GM13976 (cell line): ENCODE measurements at regions not wholly inside any gene's neighbourhood (a gene's known extent, or its start where the extent isn't known, plus 50 kb on each side); places are given as distances from the start of the nearest gene placed in this dataset.

Source experiments
- DNase-seq: peaks from one replicate; pipeline ENCODE4 v3.0.0; 2012; ENCODE audit warnings: low spot score
- CTCF ChIP-seq: IDR thresholded peaks from 2 replicates; pipeline ENCODE4 v1.5.1; 2012; ENCODE audit warnings: borderline replicate concordance, mild to moderate bottlenecking; ENCODE audit not compliant: insufficient read depth; ENCODE audit errors: extremely low read depth, missing control alignments, control extremely low read depth
- in situ Hi-C: fragments of 300-500 bp; cut with MboI; formaldehyde crosslinking; loops from one replicate; pipeline ENCODE4 v1.12.0; 2022; ENCODE audit warnings: low sequenced_read_pairs, mixed read lengths, inconsistent platforms; ENCODE audit not compliant: unreplicated experiment

- in situ Hi-C loops: no loop called here
- no peak for TF ChIP-seq CTCF
- no peak for DNase-seq
Observed at GRCh38 chr22:48051796-48052620, 1289.6 kb downstream of the TBC1D22A start.

GRCh38 chr22:48050836-48051235 is 1288.4 kb downstream of the TBC1D22A start:
- in situ Hi-C loops: no loop called here
- TF ChIP-seq CTCF: no peak
- DNase-seq: no peak

- DNase-seq: no peak
- in situ Hi-C loops: no loop called here
- TF ChIP-seq CTCF: no peak
Observed at GRCh38 chr22:48049116-48049515, 1286.7 kb downstream of the TBC1D22A start.

- DNase-seq: no peak
- no peak for TF ChIP-seq CTCF
- in situ Hi-C loops: no loop called here
Observed at GRCh38 chr22:48047722-48048500, 1285.5 kb downstream of the TBC1D22A start.

GRCh38 chr22:48045369-48045768 is 1282.9 kb downstream of the TBC1D22A start:
- DNase-seq: peak; percentile 46
- in situ Hi-C loops: no loop called here
- no peak for TF ChIP-seq CTCF

GRCh38 chr22:48044487-48045060 is 1282.1 kb downstream of the TBC1D22A start:
- in situ Hi-C loops: no loop called here
- TF ChIP-seq CTCF: no peak
- no peak for DNase-seq
